Osteocyte (in vitro differentiated cells): ENCODE measurements at regions not wholly inside any gene's neighbourhood (a gene's known extent, or its start where the extent isn't known, plus 50 kb on each side); places are given as distances from the start of the nearest gene placed in this dataset.

ENCODE experiments used
- DNase-seq: peaks from one replicate; pipeline ENCODE4 v3.0.0; 2021; ENCODE audit warnings: mixed read lengths; ENCODE audit not compliant: unreplicated experiment; ENCODE audit errors: extremely low spot score
- H3K27ac Mint-ChIP-seq: one replicate; pipeline ENCODE4 v1.8.0; 2021; ENCODE audit warnings: mild to moderate bottlenecking, mixed read lengths; ENCODE audit not compliant: unreplicated experiment
- H3K27me3 Mint-ChIP-seq: one replicate; pipeline ENCODE4 v1.8.0; 2021; ENCODE audit warnings: mixed read lengths; ENCODE audit not compliant: unreplicated experiment
- H3K36me3 Mint-ChIP-seq: one replicate; pipeline ENCODE4 v1.8.0; 2021; ENCODE audit warnings: mixed read lengths; ENCODE audit not compliant: unreplicated experiment
- H3K4me1 Mint-ChIP-seq: one replicate; pipeline ENCODE4 v1.8.0; 2021; ENCODE audit warnings: mixed read lengths; ENCODE audit not compliant: unreplicated experiment
- H3K4me3 Mint-ChIP-seq: one replicate; pipeline ENCODE4 v1.8.0; 2021; ENCODE audit warnings: mild to moderate bottlenecking, moderate library complexity, mixed read lengths; ENCODE audit not compliant: unreplicated experiment
- H3K9me3 Mint-ChIP-seq: one replicate; pipeline ENCODE4 v1.8.0; 2021; ENCODE audit warnings: mixed read lengths; ENCODE audit not compliant: unreplicated experiment
- TF ChIP-seq, protein P1 (sequence below): fragments of 200-600 bp; sonication (generic); IDR thresholded peaks from 2 replicates; pipeline ENCODE4 v1.5.0; 2021; ENCODE audit warnings: antibody characterized with exemption, mild to moderate bottlenecking, moderate library complexity

DNA sequence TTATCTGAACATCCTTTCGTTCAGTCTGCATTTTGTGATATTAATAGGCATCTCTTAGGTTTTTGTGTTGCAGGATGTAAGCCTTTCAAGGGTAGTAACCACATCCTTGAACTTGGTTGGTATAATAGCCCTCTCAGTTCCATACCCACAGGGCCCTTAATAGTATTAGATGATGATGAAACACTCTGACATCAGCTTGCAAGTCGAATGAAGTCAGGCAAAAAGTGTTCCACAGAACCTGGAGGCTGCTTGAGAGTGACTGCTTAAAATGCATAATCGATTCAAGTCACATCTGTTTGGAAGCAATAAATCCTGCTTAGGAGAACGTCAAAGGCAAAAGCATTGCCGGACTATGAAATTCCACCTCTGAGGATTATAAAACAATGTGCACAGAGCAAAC, 415.6 kb upstream of the KAZN start:
- Mint-ChIP-seq H3K4me3 (no peak overlapping the region), H3K27ac (no peak overlapping the region), H3K4me1 (no peaks in the 10 kb centered on the region), H3K27me3 (no peaks in the 10 kb centered on the region), H3K36me3 (no peaks in the 10 kb centered on the region), H3K9me3 (peaks cover 41% of the 10 kb centered on the region)
- no peak for DNase-seq
- TF ChIP-seq, protein P1, sequence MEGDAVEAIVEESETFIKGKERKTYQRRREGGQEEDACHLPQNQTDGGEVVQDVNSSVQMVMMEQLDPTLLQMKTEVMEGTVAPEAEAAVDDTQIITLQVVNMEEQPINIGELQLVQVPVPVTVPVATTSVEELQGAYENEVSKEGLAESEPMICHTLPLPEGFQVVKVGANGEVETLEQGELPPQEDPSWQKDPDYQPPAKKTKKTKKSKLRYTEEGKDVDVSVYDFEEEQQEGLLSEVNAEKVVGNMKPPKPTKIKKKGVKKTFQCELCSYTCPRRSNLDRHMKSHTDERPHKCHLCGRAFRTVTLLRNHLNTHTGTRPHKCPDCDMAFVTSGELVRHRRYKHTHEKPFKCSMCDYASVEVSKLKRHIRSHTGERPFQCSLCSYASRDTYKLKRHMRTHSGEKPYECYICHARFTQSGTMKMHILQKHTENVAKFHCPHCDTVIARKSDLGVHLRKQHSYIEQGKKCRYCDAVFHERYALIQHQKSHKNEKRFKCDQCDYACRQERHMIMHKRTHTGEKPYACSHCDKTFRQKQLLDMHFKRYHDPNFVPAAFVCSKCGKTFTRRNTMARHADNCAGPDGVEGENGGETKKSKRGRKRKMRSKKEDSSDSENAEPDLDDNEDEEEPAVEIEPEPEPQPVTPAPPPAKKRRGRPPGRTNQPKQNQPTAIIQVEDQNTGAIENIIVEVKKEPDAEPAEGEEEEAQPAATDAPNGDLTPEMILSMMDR: no peak

DNA sequence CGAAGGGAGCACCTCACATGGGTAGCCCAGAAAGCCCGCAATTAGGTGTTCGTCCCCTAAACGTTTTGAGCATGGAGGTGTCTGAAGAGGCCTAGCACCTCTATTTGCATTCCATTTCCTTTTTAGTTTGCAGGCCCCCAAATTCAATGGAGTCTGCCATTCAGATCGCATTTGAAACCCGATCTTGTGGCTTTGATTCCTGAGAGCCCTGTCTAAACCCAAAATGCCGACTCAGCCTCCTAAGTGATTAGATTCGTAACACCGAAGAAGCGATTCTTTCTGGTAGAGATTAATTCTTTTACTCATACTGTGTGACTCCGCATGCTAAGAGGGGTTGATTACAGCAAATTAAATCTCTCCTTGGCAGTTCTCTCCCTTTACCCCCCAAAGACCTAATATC, 415.2 kb upstream of the KAZN start:
- DNase-seq: no peak
- TF ChIP-seq, protein P1: no peak
- no peak overlapping the region for H3K4me3 Mint-ChIP-seq
- no peak overlapping the region for H3K27ac Mint-ChIP-seq
- H3K36me3 Mint-ChIP-seq: no peaks in the 10 kb centered on the region
- peaks cover 40% of the 10 kb centered on the region for H3K9me3 Mint-ChIP-seq
- no peaks in the 10 kb centered on the region for H3K4me1 Mint-ChIP-seq
- H3K27me3 Mint-ChIP-seq: no peaks in the 10 kb centered on the region

DNA sequence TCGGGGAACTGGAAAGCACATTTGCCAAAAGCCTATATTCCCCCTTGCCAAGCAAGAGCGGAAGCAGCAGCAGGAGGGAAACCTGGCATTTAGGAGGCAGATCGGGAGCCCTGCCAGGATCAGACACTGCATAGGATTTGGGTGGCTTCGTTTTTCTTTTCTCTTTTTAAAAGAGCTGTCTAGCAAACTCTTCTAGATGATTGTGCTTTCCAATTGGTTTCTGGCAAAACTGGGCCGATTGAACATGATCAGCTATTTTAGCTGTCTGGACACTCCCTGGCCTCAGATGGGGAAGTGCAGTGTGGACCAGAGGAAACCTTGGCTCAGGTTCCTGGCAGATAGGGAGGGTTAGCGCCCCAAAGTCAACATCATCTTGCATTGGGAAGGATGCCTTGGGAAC, 414.0 kb upstream of the KAZN start:
- no peaks in the 10 kb centered on the region for H3K4me1 Mint-ChIP-seq
- DNase-seq: no peak
- H3K4me3 Mint-ChIP-seq: no peak overlapping the region
- H3K27ac Mint-ChIP-seq: no peak overlapping the region
- H3K36me3 Mint-ChIP-seq: no peaks in the 10 kb centered on the region
- no peaks in the 10 kb centered on the region for H3K27me3 Mint-ChIP-seq
- H3K9me3 Mint-ChIP-seq: peaks cover 30% of the 10 kb centered on the region
- TF ChIP-seq, protein P1: no peak

GRCh38 chr1:14189381-14189780, 409.1 kb upstream of the KAZN start:
- H3K27ac Mint-ChIP-seq: no peak overlapping the region
- no peak overlapping the region for H3K4me3 Mint-ChIP-seq
- no peaks in the 10 kb centered on the region for H3K36me3 Mint-ChIP-seq
- TF ChIP-seq, protein P1: no peak
- no peaks in the 10 kb centered on the region for H3K27me3 Mint-ChIP-seq
- no peak for DNase-seq
- H3K4me1 Mint-ChIP-seq: no peaks in the 10 kb centered on the region
- peaks cover 15% of the 10 kb centered on the region for H3K9me3 Mint-ChIP-seq

DNA sequence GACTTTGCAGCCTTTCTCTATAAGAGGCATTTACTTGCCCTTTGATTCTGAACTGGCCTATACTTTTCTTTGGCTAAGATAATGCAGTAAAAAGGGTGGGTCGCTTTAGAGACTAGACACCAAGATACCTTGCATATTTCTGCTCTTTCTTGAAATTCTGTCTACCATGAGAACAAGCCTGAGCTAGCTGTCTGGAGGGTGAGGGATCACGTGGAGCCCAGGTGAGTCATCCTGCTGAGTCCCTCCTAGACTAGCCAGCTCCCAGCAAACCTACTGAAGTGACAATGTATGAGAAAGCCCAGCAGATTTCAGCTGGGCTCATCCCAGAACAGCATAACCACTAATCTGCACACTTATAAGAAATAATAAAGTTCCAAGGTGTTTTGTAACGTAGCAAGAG, 408.0 kb upstream of the KAZN start:
- Mint-ChIP-seq H3K27ac (no peak overlapping the region), H3K4me1 (no peaks in the 10 kb centered on the region), H3K9me3 (peaks cover 15% of the 10 kb centered on the region), H3K27me3 (no peaks in the 10 kb centered on the region), H3K36me3 (no peaks in the 10 kb centered on the region), H3K4me3 (no peak overlapping the region)
- DNase-seq: no peak
- TF ChIP-seq, protein P1: no peak
